GM21423 (cell line): ENCODE measurements at regions not wholly inside any gene's neighbourhood (a gene's known extent, or its start where the extent isn't known, plus 50 kb on each side); places are given as distances from the start of the nearest gene placed in this dataset.

ENCODE experiments used
- ATAC-seq: cut with Tn5 transposase; IDR thresholded peaks from one replicate; pipeline ENCODE4 v1.9.1; 2021; ENCODE audit warnings: mild to moderate bottlenecking, moderate library complexity; ENCODE audit not compliant: unreplicated experiment

DNA sequence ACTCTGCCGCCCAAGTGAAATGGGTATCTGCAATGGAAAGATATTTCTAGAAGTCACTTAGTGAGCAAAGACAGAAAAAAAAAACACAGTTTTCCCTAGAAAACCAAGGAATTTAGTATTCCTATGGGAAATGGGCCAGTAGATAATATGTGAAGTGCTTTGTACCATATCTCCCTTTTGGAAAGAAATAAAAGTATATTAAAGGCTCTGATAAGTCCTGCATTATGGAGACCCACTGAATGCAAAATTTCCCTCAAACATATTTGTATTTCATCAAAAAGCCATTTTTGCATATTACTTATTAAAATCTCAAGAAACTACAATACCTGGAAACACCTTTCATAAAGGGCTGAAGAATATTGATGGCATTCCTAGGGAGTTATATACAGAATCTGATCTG, 51.6 kb upstream of the DYNLRB2 start:
- no peak for ATAC-seq

DNA sequence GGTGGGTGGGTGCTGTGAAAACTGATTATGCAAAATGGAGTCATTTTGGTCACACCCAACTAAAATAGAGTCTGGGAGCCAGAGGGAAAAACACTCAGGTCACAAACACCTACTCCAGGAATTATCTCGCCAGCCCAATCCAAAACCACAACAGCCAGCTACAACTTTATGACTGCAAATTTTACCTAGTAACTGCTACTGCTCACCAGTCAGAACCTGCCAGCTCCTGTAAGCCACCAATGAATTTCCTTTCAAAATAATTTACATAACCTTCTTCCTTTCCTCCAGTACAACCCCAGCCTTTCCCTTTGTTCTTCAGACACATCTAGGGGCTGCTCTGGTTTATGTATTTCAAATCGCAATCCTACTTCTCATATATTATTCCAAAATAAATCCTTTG, 52.6 kb upstream of the DYNLRB2 start:
- no peak for ATAC-seq

DNA sequence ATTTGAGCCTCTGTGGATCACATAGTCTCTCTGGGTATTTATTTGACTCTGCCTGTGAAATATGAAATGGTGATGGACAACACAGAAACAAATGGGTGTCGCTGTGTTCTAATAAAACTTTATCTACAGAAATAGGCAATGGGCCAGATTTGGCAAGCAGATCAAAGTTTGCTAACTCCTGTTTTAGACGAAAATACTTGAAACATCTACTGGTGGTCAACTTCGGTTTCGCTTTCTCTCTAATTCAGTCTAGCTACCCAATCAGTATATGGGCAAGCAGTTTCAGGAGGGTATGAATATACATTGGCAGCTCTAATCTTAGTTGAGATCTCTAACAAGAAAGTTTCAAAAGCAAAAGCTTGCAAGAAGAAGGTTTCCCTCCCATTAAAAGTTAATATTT, 60.1 kb upstream of the DYNLRB2 start:
- ATAC-seq: peak; percentile 93

DNA sequence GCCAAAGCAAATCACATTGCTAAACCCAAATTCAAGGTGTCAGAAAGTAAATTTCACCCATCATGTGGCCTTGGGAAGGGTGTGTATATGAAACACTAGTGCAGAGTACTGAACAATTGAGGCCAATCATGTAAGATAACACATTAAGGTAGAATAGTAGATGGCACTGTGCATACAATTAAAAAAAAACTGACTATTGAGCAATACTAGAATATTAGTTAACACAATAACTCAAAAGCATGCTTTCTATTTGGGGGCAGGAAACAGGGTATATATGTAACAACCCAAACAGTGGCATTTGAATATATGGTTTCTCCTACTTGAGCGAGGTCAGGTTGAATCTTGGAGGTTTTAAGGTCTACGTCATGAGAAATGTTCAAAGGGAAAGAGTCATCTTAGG, 63.0 kb upstream of the DYNLRB2 start:
- ATAC-seq: no peak

DNA sequence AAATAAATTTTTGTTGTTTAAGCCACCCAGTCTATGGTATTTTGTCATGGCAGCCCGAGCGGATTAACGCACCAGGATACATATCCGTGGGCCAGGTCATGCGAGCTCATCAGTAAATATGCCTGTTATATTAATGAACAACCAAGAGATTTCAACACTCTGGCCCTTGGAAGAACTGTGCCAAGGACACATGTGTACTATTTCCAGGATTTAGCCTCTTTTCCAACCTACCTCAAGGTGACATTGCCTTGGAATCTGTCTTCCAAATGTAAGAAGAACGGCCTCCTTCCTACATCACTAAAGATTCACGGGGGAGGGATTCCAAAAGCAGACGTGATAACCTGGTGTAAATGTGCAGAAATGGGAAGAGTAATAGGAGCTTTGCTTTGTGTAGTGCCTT, 72.8 kb upstream of the DYNLRB2 start:
- no peak for ATAC-seq

DNA sequence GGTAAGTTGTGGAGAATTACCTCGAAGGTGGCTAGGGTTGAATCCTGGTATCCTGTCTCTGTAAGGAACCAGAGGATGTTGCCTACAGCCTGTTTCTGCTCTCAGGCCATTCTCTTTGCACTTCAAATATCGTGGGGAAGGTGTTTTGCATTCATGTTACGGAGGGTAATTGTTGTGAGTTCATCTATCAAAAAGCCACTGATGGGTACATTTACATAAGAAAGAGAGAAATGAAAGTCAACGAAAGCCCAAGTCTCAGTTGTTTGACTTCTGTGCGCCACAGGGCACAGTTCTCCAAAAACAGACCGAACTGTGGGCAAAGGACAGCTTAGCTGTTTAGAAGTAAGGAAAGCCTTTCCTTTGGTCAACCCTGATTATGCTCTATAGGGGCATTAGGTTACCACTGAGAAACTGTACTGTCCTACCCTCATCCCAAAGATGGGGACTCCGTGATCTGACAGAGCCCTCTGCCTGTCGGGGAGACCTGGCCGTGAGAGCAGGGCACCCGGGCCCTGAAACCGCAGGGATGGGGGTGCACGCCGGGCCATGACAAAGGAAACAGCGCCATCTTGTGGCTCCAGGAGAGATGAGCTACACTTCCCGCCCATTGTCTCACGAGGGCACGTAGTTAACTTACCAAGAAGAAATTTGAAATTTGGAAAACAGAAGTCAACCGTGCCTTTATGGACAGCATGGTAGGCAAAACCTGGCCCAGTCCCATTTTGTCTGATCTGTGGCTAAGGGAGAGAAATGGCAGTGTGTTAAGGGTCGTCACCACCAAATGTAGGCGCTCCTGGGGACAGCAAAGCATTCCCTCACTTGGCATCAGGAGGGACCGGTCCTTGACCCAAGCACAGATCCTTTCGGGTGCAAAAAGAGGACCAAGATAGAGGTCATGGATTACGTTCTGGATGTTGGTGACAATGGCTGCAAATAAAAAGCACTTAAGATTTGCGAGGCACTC, 74.5 kb upstream of the DYNLRB2 start:
- ATAC-seq: peak; percentile 86

DNA sequence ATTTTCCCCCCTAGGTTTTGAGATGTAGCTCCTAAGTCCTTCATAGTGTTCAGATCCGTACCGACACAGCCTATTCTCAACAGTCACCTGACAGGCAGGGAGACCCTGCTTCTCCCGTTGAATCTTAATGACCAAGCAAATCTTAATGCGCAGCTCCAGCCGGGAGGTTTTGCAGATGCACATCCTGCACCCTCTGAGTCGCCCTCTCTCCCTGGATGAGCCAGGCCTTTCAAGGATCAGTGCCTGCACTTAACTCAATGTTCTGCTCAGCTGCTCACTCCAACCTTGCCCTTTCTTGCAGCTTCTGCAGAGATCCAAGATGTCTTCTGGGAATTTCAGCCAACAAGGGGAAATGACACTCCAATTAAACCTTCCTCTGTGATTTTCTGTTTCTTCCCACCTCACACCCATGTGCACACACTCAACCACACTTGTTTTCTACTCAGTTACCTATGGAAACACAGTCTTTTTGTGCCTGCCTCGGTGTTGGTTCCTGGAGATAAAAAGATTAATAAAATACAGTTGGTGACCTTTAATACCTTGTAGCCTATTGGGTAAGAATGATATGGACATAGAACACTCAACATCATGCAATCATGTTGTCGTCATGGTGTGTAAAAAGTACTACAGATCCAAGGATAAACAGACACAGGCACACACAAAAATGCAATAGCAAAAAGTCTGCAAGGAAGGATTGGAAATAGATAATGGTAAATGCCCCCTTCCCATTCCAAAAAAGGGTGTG, 76.9 kb upstream of the DYNLRB2 start:
- no peak for ATAC-seq

DNA sequence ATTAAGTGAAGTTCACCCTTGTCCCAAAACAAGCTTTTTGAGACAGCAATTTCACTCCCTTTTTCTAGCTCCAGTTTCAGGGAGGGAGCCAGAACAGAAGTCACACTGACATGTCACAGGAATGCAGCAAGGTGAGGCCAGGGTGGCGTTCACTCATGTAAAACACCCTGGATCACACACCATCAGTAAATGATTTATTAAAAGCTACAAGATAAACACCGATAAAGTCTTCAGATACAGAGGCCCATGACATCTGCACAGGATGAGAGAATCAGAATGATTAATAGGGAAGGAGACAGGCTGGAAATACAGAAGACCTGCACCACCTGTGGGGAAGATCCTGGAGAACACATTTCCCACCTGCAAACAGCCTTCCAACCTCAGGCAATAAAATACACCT, 77.5 kb upstream of the DYNLRB2 start:
- ATAC-seq: no peak

DNA sequence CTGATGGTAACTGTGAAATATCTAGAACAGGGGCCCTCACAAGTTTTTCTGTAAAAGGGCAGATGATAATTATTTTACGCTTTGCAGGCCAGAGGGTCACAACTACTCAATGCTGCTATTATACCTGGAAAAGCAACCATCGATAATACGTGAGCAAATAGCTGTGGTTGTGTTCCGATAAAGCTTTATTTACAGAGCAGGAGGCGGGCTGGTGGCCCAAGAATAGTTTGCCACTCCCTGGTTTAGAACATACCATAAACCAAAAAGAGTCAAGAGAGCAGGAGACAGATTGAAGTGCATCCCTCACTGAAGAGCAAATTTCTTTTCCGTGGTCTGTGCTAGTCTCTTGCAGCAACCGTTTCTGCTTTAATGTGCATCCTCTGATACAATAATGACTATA, 77.9 kb upstream of the DYNLRB2 start:
- ATAC-seq: no peak

DNA sequence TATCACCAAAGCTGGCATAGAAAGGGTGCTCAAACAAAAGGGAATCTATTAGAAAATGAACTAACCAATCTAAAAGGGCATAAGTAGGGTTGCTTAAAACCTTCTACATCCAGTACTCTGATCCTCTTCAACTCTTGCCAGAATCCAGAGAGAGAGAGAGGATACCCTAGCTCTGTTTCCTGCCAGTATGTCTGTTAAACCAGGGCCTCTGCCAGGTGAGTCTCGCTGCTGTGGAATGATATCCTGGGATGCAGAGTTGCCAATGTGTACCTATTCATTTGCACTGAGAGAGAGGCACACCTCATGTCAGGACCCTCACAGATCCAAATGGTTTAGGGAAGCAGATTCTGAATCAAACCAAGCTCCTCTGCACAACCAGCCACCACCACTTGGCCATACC, 79.8 kb upstream of the DYNLRB2 start:
- no peak for ATAC-seq

DNA sequence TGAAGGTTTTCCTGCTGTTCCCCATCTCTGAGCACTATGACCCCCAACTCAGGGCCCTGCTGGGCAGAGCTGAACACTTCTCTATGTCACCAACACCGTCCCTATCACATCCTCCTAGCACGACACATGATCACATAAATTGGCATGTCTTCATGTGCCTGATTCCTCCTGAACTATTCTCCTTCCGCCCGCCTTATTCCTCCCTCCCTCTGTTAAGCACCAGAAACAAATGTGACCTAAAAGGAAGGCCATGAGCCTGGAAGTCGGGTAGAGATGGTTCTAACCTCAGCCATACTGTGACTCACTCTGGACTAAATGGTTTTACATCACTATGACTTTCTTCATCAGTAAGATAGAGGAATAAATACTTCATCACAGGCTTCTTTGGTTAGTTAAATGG, 80.8 kb upstream of the DYNLRB2 start:
- ATAC-seq: no peak

DNA sequence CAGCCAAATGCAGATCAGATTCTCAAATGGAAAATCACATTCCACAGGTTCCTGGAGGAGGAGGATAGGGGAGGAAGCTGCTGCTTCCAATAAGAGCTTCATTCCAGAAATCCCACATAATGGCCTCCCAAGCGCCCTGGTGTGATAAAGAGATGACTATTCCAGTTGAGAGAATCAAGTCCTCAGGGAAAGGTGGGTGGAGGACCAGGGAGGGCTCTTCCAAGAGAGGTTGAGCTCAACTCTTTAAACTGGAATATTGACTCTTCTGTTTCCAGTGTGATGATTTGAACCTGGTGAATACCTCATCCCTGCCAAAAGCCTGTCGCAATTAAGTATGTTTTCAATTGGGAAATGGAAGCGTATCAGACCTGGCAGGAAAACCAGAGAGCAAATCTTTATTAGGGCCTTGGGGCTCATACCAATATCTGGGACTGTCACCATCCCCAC, 81.4 kb upstream of the DYNLRB2 start:
- no peak for ATAC-seq

DNA sequence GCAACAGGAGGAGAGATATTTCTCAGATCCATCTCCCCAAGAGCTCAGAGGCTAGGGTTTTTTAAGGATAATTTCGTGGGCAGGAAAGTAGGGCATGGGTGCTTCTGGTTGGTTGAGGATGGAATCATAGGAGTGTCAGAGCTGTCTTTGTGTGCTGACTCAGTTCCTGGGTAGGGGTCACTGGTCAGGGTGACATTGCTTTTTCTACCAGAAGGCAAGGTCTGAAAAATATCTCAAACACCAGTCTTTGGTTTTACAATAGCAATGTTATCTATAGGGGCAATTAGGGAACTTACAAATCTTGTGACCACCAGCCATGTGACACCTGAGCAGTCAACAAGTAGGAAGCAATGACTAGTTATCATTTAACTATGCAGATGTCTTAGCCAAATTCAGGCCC, 82.9 kb upstream of the DYNLRB2 start:
- ATAC-seq: no peak

DNA sequence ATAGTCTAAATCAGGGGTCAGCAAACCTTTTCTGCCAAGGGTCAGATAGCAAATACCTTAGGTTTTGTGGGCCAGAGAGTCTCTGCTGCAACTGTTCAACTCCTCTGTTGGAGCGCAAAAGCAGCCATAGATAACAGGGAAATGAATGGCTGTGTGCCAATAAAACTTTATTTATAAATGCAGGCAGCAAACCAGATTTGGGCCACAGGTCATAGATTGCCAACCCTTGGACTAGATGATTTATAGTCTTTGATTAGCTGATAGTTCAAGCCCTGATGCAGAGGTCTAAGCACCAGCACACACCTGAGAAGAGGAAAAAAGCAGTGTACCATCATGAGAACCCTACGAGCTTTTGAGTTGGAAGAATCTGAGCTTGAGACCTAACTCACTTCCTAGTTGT, 86.0 kb upstream of the DYNLRB2 start:
- no peak for ATAC-seq

DNA sequence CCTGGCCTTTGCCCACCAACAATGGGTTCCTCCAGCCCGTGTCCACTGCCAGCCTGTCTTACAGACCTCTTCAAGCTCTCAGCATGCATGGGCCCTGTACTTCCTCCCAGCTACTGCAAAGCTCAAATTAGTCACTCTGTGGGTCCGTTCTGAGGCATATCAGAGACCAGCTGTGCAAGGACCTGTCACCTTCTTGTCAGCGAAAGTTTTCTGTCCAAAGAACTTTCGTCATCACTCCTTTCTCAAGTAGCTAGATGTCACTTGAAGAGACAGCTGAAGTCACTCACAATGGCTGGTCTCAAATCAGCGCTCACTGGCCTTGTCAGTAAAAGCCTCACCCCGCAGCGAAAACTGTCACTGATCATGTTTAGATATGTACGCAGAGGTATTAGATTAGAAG, 91.4 kb upstream of the DYNLRB2 start:
- no peak for ATAC-seq

DNA sequence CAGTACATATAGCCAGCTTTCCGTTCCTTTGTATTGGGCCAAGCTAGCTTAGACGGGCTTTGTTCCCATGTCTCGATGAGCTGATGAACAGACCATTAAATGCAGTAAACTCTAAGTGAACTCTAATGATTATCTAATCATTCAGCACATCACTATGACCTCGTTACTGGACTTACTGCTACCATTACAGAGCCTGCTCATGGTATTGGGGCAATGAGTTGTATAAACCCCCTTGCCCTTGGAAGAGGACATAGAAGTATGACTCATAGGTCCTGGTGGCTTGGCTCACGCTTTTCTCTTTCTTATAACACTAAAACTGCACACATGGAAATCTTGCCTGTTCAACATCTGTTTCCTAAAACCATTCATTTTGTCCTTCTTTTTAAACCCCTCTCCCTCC, 93.6 kb upstream of the DYNLRB2 start:
- ATAC-seq: no peak

DNA sequence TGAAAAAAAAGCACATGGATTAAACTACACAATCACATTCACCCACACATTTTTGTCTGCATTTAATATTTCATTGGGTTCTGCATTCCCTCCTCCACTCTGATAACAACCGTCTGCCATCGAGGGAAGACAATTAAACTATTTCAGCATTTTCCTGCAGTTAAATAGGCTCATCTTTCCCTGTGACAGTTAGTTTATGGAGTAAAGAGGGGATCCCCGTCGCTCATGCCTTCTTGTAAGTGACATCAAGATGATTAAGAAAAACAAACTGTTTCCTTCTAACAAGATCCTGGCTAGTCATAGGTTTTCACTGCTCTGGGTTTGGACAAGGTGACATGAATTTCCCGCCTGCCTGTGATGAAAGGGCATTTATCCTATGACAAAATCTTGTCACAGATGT, 98.0 kb upstream of the DYNLRB2 start:
- ATAC-seq: no peak

DNA sequence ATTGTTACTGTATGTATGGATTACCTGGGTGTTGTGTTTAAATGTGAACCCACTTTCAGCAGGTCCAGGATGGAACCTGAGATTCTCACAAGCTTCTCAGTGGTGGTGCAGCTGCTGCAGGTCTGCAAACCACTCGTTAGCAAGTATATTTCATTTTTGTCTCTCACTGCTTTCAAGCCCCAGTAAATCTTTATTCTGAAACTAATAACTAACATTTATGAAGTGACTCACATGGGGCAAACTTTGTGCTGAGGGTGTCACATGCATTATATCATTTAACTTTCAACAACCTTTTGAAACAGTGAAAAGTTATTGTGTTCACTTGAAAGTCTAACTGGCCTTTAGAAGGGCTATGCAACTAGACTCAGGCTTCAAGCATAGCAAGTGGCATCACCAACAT, 98.9 kb upstream of the DYNLRB2 start:
- no peak for ATAC-seq

DNA sequence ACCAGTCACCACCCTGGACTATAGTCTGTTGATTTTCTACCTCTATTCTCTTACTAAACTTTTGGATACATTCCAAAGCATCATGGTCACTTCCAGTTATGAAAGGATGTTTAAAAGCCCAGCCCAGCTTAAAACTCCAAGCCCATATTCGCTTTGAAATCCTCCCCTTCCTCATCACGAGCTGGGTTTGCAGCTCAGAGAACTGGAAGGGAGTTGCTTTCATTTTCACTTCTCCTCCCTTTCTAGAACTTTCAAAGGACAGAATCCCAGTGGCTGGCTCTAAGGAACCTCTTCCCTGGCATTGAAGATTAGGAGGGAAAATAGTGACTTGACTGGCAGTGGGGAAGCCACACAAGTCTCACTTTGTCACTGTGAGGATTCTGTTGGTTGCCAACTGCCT, 100.1 kb upstream of the DYNLRB2 start:
- ATAC-seq: no peak

DNA sequence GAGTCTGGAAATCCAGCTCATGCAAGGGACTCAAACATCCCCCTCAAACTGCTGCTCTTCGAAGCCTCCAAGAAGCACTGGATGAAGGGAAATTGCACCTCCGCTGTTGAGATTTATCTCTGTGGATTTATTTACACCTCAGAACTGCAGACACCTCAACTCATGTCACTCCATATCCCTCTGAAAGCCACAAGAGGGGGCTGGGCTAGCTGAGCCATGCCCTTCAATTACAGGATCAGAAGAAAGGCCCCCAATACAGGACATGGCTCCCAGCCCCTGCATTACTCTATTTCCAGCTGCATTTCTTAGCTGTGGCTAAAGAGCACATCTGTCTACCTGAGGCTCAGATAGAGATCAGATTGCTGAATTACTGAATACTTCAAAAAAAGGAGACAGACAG, 103.1 kb upstream of the DYNLRB2 start:
- ATAC-seq: no peak

DNA sequence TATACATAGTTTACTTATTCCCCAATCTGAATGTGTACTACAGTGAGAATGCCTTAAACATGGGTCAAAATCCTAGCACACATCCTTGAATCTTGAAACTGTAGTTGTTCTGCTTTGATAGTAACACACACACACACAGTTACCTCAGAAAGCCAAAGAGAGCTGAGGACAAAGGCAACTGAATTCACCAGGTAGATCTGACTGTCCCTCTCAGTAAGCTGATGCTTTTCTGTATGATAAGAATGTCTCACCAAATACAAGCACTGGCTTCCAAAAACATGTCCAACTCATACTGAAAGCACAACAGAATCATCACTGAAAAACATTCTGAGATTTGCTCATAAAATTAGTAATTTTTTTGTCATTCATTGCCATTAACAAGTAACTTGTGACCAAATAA, 104.3 kb upstream of the DYNLRB2 start:
- no peak for ATAC-seq

DNA sequence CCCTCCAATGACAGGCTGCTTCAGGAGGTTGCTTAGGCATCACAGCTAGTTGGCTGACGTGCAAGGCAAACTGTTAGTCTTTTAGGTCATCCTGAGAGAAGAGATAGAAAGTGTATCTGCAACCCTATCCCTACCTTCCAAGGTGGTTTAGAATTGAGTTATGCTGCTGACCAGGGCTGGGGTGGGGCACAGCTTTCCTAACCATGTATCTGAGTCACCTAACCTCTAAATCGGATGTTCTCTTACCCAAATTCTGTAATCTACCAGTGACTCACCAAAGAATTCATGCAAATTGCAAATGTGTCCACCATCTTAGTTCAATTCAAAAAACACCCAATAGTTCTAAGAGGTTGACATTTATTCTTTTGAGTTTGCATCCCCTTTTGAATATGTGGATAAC, 107.2 kb upstream of the DYNLRB2 start:
- ATAC-seq: no peak
